Fibroblast of pulmonary artery (primary cell): ENCODE measurements at regions not wholly inside any gene's neighbourhood (a gene's known extent, or its start where the extent isn't known, plus 50 kb on each side); places are given as distances from the start of the nearest gene placed in this dataset.
A peak's percentile ranks its signal among the peaks of the same experiment; 100 is the strongest.

Experiments used
- DNase-seq: peaks from one replicate; pipeline ENCODE4 v3.0.0-alpha.2; 2010; ENCODE audit warnings: low read depth
- H3K4me3 ChIP-seq: replicated peaks from 2 replicates; pipeline ENCODE4 v1.5.1; 2011; ENCODE audit warnings: low read depth, mild to moderate bottlenecking, control low read depth, low read length, moderate library complexity
- TF ChIP-seq, protein P1 (sequence below): IDR thresholded peaks from 2 replicates; pipeline ENCODE4 v1.5.1; 2011; ENCODE audit warnings: mild to moderate bottlenecking, control low read depth, low read length, inconsistent platforms; ENCODE audit errors: missing control alignments

DNA sequence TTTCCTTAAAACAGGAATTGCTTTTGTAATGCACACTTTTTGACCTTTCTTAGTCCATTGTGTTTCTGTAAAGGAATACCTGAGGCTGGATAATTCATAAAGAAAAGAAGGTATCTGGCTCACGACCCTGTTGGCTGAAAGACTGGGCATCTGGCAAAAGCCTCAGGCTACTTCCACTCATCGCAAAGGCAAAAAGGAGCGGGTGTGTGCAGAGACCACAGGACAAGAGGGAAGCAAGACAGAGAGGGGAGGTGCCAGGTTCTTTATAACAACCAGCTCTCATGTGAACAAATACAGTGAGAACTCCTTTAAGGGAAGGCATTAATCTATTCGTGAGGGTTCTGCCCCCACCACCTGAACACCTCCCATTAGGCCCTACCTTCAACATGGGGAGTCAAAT, 182.1 kb downstream of the C12orf50 start:
- TF ChIP-seq, protein P1, sequence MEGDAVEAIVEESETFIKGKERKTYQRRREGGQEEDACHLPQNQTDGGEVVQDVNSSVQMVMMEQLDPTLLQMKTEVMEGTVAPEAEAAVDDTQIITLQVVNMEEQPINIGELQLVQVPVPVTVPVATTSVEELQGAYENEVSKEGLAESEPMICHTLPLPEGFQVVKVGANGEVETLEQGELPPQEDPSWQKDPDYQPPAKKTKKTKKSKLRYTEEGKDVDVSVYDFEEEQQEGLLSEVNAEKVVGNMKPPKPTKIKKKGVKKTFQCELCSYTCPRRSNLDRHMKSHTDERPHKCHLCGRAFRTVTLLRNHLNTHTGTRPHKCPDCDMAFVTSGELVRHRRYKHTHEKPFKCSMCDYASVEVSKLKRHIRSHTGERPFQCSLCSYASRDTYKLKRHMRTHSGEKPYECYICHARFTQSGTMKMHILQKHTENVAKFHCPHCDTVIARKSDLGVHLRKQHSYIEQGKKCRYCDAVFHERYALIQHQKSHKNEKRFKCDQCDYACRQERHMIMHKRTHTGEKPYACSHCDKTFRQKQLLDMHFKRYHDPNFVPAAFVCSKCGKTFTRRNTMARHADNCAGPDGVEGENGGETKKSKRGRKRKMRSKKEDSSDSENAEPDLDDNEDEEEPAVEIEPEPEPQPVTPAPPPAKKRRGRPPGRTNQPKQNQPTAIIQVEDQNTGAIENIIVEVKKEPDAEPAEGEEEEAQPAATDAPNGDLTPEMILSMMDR: no peak
- H3K4me3 ChIP-seq: no peak overlapping the region
- DNase-seq: no peak

DNA sequence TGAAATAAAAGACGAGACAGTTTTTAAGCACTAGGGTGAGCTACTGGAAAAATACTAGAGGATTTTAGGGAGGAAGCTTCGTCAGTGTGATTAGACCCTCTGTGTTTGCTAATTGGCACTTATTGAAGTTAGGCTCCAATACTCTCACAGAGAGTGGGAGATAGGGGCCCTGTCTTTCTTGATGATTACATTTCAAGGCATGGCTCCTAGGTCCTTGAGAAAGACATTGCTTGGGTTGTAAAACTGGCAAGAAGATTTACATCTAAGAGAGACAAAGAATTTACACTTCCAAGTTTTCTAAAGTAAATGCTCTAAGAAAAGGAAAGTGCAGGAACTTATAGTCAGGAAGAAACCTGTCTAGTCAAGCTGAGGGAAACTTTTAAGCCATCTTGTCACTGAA, 183.2 kb downstream of the C12orf50 start:
- no peak overlapping the region for H3K4me3 ChIP-seq
- TF ChIP-seq, protein P1: no peak
- DNase-seq: no peak

DNA sequence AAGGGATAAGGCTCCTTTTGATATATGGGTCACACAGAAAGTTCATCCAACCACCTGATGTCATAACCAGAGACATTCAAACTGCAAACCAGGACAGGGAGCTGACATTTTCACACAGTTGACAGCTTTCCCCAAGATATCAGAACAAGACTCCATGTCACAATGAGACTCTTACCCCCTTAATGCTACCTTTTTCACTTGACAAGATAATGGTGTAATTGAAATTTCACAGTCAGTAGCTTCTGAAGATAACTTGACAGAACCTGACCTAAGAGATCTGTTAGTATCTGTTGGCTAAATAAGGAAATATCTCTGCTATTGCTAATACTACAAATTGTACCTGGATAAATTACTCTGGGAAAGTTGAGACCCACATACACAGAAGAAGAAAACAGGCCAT, 187.3 kb downstream of the C12orf50 start:
- H3K4me3 ChIP-seq: no peak overlapping the region
- TF ChIP-seq, protein P1: no peak
- no peak for DNase-seq

DNA sequence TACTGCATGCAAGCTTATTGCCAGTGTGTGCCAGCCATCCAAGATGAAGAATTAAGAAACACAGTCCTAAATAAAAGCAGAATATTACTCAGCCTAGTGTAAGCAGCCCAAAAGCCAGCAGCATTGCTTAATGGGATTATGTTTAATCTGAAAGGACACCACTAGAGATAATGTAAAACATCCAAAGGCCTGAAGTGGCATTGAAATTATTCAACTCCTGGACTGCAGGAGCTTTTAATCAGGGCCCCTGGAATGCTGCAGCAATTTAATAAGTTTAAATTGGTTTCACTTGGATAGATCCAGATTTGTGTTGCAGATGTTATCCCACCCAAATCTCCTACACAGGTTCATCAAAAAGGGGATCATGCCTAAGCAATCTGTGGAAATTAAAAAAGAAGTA, 193.0 kb downstream of the C12orf50 start:
- TF ChIP-seq, protein P1: no peak
- DNase-seq: no peak
- H3K4me3 ChIP-seq: no peak overlapping the region

DNA sequence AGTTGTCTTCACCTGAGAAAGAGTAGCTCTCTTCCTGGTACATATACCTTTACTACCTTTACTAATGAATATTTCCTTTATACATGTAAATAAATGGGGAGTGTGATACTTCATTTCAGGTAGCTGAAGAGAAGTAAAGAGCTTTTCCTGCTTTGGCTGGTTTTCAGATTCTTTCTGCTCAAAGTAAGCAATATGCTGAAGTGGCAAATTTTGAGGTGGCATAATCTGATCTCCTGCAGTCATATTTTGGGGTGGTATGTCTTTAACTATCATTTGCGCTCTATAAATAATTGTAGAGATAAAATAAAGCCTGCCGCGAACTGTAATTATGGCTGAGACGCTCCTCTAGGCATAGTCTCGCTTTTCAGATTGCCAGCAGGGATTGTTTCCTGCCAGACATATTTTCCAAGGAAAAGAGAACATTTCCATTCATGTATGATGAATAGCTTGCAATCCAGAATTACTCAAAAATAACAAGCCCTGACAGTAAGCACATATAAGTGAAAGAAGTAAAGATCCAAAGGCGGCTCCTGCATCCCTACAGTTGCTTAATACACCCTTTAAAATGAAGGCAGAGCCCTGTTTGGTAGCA, 200.7 kb downstream of the C12orf50 start:
- H3K4me3 ChIP-seq: no peak overlapping the region
- no peak for DNase-seq
- TF ChIP-seq, protein P1: no peak

DNA sequence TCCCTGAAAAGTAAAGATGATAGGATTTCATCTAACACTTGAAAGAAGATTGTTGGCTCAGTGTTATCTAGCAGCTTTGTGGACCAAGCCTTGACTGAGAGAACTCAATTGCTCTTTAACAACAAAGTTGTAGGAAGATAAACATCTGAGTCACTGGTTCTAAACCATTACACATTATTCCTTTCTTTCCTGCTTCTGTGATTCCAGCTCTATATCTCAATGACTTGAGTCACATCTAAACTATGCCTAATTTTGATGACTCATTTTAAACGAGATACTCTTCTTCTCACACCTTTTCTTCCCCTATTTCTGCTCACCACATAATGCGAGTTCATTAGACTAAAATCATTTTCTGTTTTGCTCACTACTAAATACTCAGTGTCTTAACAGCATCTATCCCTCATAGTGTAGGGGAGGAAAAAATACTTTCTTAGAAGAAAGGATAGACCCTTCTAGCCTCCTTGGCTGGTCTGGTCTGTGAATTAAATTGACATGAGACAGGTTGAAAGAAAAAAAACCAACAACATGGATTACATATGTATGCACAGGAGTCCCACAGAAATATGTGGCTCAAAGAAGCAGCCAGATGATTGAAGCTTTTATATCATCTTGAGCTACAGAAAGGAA, 201.4 kb downstream of the C12orf50 start:
- peak; percentile 55 for DNase-seq
- no peak overlapping the region for H3K4me3 ChIP-seq
- TF ChIP-seq, protein P1: no peak

DNA sequence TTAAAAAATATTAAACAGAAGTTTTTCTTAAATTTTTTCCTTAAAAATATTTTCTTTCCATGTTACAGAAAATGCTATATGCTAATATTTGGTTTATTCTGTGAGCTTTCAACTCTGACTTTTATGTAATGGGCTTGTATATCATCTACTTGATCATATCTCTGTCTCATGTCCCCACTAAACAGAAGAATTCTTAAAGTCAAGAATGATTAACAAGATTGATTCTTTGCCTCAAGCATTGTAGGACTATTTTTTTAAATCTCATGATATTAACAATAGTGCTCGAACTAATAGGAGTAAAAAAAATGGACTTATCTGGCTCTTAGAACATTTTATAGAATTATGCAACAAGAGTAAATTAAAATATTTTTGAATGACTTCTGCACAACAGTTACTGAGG, 206.3 kb downstream of the C12orf50 start:
- DNase-seq: no peak
- no peak overlapping the region for H3K4me3 ChIP-seq
- TF ChIP-seq, protein P1: no peak
